ENCODE measurements at regions not wholly inside any gene's neighbourhood (a gene's known extent, or its start where the extent isn't known, plus 50 kb on each side); places are given as distances from the start of the nearest gene placed in this dataset.
"Not testable (repeated sequence)": the region's sequence is repeated elsewhere in the genome, so short reads cannot be mapped to it uniquely, and the experiment has no call there.

DNA sequence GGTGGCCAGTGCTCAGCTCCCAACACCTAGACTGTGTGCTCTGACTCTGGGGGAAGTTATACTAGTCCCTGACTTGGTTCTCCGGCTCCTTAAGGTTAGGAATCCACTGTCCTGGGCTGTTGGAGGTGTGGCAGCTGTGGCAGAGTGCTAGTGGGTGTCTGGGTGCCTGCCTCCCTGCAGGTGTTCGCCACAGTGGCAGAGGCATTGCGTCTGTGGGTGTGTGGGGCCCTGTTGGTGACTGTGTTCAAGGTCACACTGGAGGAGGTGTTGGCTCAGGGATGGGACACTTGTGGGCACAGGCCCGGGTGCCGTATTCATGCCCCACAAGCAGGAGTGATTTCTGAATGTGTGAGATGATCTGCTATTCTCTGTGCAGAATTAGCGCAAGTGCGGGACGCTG, 467.4 kb downstream of the TMEM121 start:
- in situ Hi-C loops (cut with MboI), result no loop called here
- H3K27me3 ChIP-seq (replicated peaks; ENCODE audit: insufficient read depth), result no peaks in the 10 kb centered on the region
- no peaks in the 10 kb centered on the region for H3F3A ChIP-seq (ENCODE audit: insufficient read depth)
- H3K36me3 ChIP-seq (ENCODE audit: low read depth), result no peaks in the 10 kb centered on the region
- no peak overlapping the region for H3K9ac ChIP-seq
- no peaks in the 10 kb centered on the region for H3K9me2 ChIP-seq (ENCODE audit: insufficient read depth)
- no peaks in the 10 kb centered on the region for H3K79me2 ChIP-seq (ENCODE audit: insufficient read depth)
- WGBS, 2 experiments (ENCODE audit: low coverage in 1 of 2, low lambda C conversion rate in 2 of 2, missing lambda C conversion rate in 2 of 2), result 27 to 33% methylated on average over 6 to 8 of the region's 8 CpGs
- no peaks in the 10 kb centered on the region for H3K4me1 ChIP-seq (ENCODE audit: insufficient read depth)
- no peak for DNase-seq
- no peaks in the 10 kb centered on the region for H3K9me3 ChIP-seq (ENCODE audit: low read depth)
- H3K4me3 ChIP-seq, result no peak overlapping the region
- no peak for TF ChIP-seq EZH2 (IDR thresholded peaks at IDR 0.05; ENCODE audit: insufficient read depth, poor library complexity, severe bottlenecking)
- TF ChIP-seq EZH2phosphoT487 (IDR thresholded peaks at IDR 0.05; ENCODE audit: insufficient read depth, low read depth), result no peak
- H3K27ac ChIP-seq, result no peak overlapping the region
- no peaks in the 10 kb centered on the region for H4K20me1 ChIP-seq (ENCODE audit: insufficient read depth)
- H3K4me2 ChIP-seq (ENCODE audit: unreplicated experiment), result no peak overlapping the region
- no peak overlapping the region for H2AFZ ChIP-seq

DNA sequence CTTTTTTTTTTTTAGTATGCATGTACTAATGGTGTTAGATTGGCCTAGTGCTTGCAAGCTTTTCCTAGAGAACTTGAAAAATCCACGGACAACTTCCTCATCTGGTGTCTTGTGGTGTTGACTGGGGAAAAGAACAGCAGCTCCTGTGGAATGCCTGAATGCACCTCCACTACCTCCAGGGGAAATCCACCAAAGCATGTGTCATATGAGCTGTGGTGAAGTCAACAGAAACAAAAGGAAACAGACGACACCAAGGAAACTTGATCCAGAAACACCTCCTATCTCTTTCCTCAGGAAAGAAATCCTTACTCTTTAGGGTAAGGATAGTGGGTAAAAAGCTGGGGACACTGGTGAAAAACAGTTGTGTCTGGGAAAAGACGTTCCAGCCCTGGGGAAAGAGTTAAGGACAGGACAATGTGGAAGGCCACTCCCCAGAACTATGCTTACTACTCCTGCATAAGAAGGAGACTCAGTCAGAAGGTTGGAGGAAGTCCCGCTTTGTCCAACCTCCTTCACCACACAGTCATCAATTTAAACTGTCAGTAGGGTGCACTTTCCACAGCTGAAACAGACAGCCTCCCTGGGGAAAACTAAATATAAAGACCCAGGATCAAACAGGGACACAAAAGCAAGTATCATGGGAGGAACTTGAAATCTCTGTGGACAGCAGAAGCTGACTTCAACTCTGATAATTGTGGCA, 468.8 kb downstream of the TMEM121 start:
- H3K4me1 ChIP-seq (ENCODE audit: insufficient read depth); in situ Hi-C loops (cut with MboI); DNase-seq; H3K9me2 ChIP-seq (ENCODE audit: insufficient read depth); H3K36me3 ChIP-seq (ENCODE audit: low read depth); H3K27me3 ChIP-seq (replicated peaks; ENCODE audit: insufficient read depth); H3K4me2 ChIP-seq (ENCODE audit: unreplicated experiment); H4K20me1 ChIP-seq (ENCODE audit: insufficient read depth); H2AFZ ChIP-seq; H3K79me2 ChIP-seq (ENCODE audit: insufficient read depth); H3K9me3 ChIP-seq (ENCODE audit: low read depth); H3K9ac ChIP-seq; H3F3A ChIP-seq (ENCODE audit: insufficient read depth); H3K27ac ChIP-seq; H3K4me3 ChIP-seq: not testable (repeated sequence)
- whole genome bisulfite sequencing, 2 experiments (ENCODE audit: low coverage in 1 of 2, low lambda C conversion rate in 2 of 2, missing lambda C conversion rate in 2 of 2), result 17 to 21% methylated on average over 4 of the region's 4 CpGs

DNA sequence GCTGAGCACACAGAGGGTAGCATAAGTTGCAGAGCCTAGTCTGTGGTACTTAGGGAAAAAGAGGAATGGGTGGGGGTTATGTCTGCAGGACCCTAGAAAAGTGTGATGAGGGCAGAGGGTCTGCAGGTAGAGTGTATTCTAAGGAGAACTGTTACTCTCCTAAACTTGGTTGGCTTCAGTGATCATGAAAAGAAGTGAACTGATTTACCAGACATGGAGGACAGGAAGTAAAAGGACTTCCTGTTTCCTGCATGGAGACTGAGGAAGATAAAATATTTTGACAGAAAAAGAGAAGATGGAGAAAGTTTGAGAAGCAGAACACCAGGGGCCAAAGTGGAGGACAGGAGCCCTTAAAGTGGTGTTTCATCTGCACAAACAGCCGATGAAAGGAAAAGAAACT, 472.2 kb downstream of the TMEM121 start:
- H3K4me1 ChIP-seq (ENCODE audit: insufficient read depth); H3K4me3 ChIP-seq; H3K9me3 ChIP-seq (ENCODE audit: low read depth); in situ Hi-C loops (cut with MboI); DNase-seq; H3K79me2 ChIP-seq (ENCODE audit: insufficient read depth); H3K4me2 ChIP-seq (ENCODE audit: unreplicated experiment); H3K27me3 ChIP-seq (replicated peaks; ENCODE audit: insufficient read depth); H3K9ac ChIP-seq; H2AFZ ChIP-seq; H3K27ac ChIP-seq; H3K36me3 ChIP-seq (ENCODE audit: low read depth); H4K20me1 ChIP-seq (ENCODE audit: insufficient read depth); H3K9me2 ChIP-seq (ENCODE audit: insufficient read depth); H3F3A ChIP-seq (ENCODE audit: insufficient read depth): not testable (repeated sequence)
- 79 to 93% methylated on average over 1 of the region's 1 CpG for WGBS, 2 experiments (ENCODE audit: low coverage in 1 of 2, low lambda C conversion rate in 2 of 2, missing lambda C conversion rate in 2 of 2)

DNA sequence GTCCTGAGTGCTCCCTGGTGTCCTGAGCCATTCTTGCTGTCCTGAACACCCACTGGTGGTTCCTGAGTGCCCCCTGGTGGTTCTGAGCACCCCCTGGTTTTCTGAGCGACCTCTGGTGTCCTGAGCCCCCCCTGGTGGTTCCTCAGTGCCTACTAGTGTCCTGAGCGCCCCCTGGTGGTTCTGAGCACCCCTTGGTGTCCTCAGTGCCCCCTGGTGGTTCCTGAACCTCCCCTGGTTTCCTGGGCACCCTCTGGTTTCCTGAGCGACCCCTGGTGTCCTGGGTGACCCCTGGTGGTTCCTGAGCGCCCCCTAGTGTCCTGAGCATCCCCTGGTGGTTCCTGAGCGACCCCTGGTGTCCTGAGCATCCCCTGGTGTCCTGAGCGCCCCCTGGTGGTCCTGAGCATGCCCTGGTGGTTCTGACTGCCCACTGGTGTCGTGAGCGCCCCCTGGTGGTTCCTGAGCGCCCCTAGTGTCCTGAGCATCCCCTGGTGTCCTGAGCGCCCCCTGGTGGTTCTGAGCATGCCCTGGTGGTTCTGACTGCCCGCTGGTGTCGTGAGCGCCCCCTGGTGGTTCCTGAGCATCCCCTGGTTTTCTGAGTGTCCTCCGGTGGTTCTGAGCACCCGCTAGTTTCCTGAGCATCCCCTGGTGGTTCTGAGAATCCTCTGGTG, 473.1 kb downstream of the TMEM121 start:
- Histone ChIP-seq H3K9ac (no peak overlapping the region), H3K9me3 (ENCODE audit: low read depth) (no peaks in the 10 kb centered on the region), H3K4me1 (ENCODE audit: insufficient read depth) (no peaks in the 10 kb centered on the region), H3K9me2 (ENCODE audit: insufficient read depth) (no peaks in the 10 kb centered on the region), H4K20me1 (ENCODE audit: insufficient read depth) (no peaks in the 10 kb centered on the region), H3K27me3 (replicated peaks; ENCODE audit: insufficient read depth) (no peaks in the 10 kb centered on the region), H3F3A (ENCODE audit: insufficient read depth) (no peaks in the 10 kb centered on the region), H3K4me2 (ENCODE audit: unreplicated experiment) (no peak overlapping the region), H3K27ac (no peak overlapping the region), H3K79me2 (ENCODE audit: insufficient read depth) (no peaks in the 10 kb centered on the region), H2AFZ (no peak overlapping the region), H3K36me3 (ENCODE audit: low read depth) (no peaks in the 10 kb centered on the region), H3K4me3 (no peak overlapping the region)
- peak; percentile 58 for DNase-seq
- no peak for TF ChIP-seq EZH2 (IDR thresholded peaks at IDR 0.05; ENCODE audit: insufficient read depth, poor library complexity, severe bottlenecking)
- TF ChIP-seq EZH2phosphoT487 (IDR thresholded peaks at IDR 0.05; ENCODE audit: insufficient read depth, low read depth), result no peak
- WGBS, 2 experiments (ENCODE audit: low coverage in 1 of 2, low lambda C conversion rate in 2 of 2, missing lambda C conversion rate in 2 of 2), result 53 to 74% methylated on average over 7 to 14 of the region's 15 CpGs
- in situ Hi-C loops (cut with MboI), result loop anchor here (25.0 kb wide), 1 partner anchor 437 kb away; no protein-coding TSS in a partner anchor

DNA sequence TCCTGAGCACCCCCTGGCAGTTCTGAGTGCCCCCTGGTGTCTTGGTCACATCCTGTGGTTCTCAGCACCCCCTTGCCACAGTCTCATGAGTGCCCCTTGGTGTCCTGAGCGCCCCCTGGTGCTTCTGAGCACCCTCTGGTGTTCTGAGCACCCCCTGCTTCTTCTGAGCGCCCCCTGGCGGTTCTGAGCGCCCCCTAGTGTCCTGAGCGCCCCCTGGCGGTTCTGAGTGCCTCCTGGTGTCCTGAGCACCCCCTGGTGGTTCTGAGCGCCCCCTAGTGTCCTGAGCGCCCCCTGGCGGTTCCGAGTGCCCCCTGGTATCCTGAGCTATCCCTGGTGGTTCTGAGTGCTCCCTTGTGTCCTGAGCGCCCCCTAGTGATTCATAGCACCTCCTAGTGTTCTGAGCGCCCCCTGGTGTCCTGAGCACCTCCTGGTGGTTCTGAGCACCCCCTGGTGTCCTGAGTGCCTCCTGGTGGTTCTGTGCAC, 473.7 kb downstream of the TMEM121 start:
- H3K27ac ChIP-seq; H3K4me1 ChIP-seq (ENCODE audit: insufficient read depth); H2AFZ ChIP-seq; H3K36me3 ChIP-seq (ENCODE audit: low read depth); H3F3A ChIP-seq (ENCODE audit: insufficient read depth); H4K20me1 ChIP-seq (ENCODE audit: insufficient read depth); H3K9me2 ChIP-seq (ENCODE audit: insufficient read depth); H3K4me2 ChIP-seq (ENCODE audit: unreplicated experiment); DNase-seq; H3K4me3 ChIP-seq; H3K79me2 ChIP-seq (ENCODE audit: insufficient read depth); H3K9me3 ChIP-seq (ENCODE audit: low read depth); H3K27me3 ChIP-seq (replicated peaks; ENCODE audit: insufficient read depth); H3K9ac ChIP-seq: not testable (repeated sequence)
- 36 to 54% methylated on average over 2 to 12 of the region's 12 CpGs for WGBS, 2 experiments (ENCODE audit: low coverage in 1 of 2, low lambda C conversion rate in 2 of 2, missing lambda C conversion rate in 2 of 2)
- in situ Hi-C loops (cut with MboI), result loop anchor here (25.0 kb wide), 1 partner anchor 438 kb away; no protein-coding TSS in a partner anchor

- H3K4me2 ChIP-seq (ENCODE audit: unreplicated experiment); H3K9me2 ChIP-seq (ENCODE audit: insufficient read depth); H2AFZ ChIP-seq; H4K20me1 ChIP-seq (ENCODE audit: insufficient read depth); H3K9me3 ChIP-seq (ENCODE audit: low read depth); H3K79me2 ChIP-seq (ENCODE audit: insufficient read depth); H3K27ac ChIP-seq; H3F3A ChIP-seq (ENCODE audit: insufficient read depth); DNase-seq; H3K4me1 ChIP-seq (ENCODE audit: insufficient read depth); H3K27me3 ChIP-seq (replicated peaks; ENCODE audit: insufficient read depth); H3K36me3 ChIP-seq (ENCODE audit: low read depth); H3K9ac ChIP-seq; H3K4me3 ChIP-seq: not testable (repeated sequence)
- WGBS, 2 experiments (ENCODE audit: low coverage in 1 of 2, low lambda C conversion rate in 2 of 2, missing lambda C conversion rate in 2 of 2), result 23 to 83% methylated on average over 1 to 2 of the region's 3 CpGs
- in situ Hi-C loops (cut with MboI), result loop anchor here (25.0 kb wide), 1 partner anchor 439 kb away; no protein-coding TSS in a partner anchor
Observed at GRCh38 chr14:106001277-106001676, 474.9 kb downstream of the TMEM121 start.
